Gastroesophageal sphincter (tissue), 4 donors: ENCODE measurements at regions not wholly inside any gene's neighbourhood (a gene's known extent, or its start where the extent isn't known, plus 50 kb on each side); places are given as distances from the start of the nearest gene placed in this dataset.

ENCODE experiments used
- ATAC-seq: fragments of 150-250 bp; one replicate; pipeline ENCODE4 v1.9.1; 2016; ENCODE audit warnings: mild to moderate bottlenecking, moderate library complexity
- H3K27ac ChIP-seq, 4 donors: fragments of 200-600 bp; sonication (generic) in 3 of 4; 1 replicate in 3 of 4; 2 replicates in 1 of 4; pipeline ENCODE4 v1.5.1; 2016 to 2019
- H3K27me3 ChIP-seq: fragments of 200-600 bp; sonication (generic); one replicate; pipeline ENCODE4 v1.5.1; 2019
- H3K36me3 ChIP-seq, 2 donors: fragments of 200-600 bp; sonication (generic); one replicate each; pipeline ENCODE4 v1.5.1; 2019; ENCODE audit warnings: control low read depth in 1 of 2
- H3K4me1 ChIP-seq, 3 donors: fragments of 200-600 bp; sonication (generic); 1 replicate in 2 of 3; 2 replicates in 1 of 3; pipeline ENCODE4 v1.5.1; 2016 to 2019; ENCODE audit warnings: control low read depth in 2 of 3
- H3K4me3 ChIP-seq, 2 donors: fragments of 200-600 bp; sonication (generic); one replicate each; pipeline ENCODE4 v1.5.1; 2019; ENCODE audit warnings: mild to moderate bottlenecking in 1 of 2, moderate library complexity in 1 of 2
- H3K9me3 ChIP-seq, 3 donors: fragments of 200-600 bp; sonication (generic); one replicate each; pipeline ENCODE4 v1.5.1; 2017 to 2019; ENCODE audit warnings: control low read depth in 2 of 3
- CTCF ChIP-seq, 4 experiments: fragments of 200-600 bp in 2 of 4; fragments of 450-650 bp in 2 of 4; sonication (generic) in 1 of 4; IDR thresholded peaks; one replicate each; pipeline ENCODE4 v1.5.1; 2017 to 2019; ENCODE audit warnings: antibody characterized with exemption in 4 of 4, mild to moderate bottlenecking in 2 of 4, moderate library complexity in 2 of 4
- EP300 ChIP-seq: sonication (generic); formaldehyde crosslinking; IDR thresholded peaks from one replicate; pipeline ENCODE4 v1.6.1; 2017; ENCODE audit warnings: antibody characterized with exemption, mild to moderate bottlenecking
- POLR2A ChIP-seq, 2 donors: fragments of 450-650 bp; IDR thresholded peaks; one replicate each; pipeline ENCODE4 v1.6.1; 2017; ENCODE audit warnings: antibody characterized with exemption in 2 of 2, mild to moderate bottlenecking in 2 of 2, moderate library complexity in 1 of 2
- POLR2AphosphoS5 ChIP-seq: sonication (generic); formaldehyde crosslinking; IDR thresholded peaks from one replicate; pipeline ENCODE4 v1.6.1; 2017; ENCODE audit warnings: antibody characterized with exemption
- WGBS, 2 donors: methylation state at CpG; one replicate each; pipeline ENCODE4 v1.1.5; 2018; ENCODE audit warnings: low coverage in 1 of 2; 5-methylcytosine and 5-hydroxymethylcytosine counted together

DNA sequence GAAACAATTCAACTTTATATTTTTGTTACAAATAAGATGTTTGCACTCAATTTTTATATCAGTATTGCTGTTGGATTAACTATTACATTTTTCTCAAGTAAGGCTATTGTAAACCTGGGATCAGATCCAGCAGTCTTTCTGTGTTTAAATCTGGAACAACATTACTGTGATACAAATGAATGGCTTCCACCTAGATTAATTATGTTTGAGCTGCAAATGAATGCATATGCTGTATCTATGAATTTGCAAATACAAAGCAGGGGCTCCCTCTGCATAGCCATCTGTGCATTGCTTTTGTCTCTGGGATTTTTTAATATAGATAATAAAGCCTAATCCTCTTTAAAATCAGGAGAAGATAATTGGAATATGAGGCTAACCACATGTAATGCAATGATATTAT, 69.8 kb upstream of the NEIL3 start:
- no peak overlapping the region for H3K27ac ChIP-seq
- no peaks in the 10 kb centered on the region for H3K36me3 ChIP-seq
- no peaks in the 10 kb centered on the region for H3K4me1 ChIP-seq
- no peak for TF ChIP-seq POLR2AphosphoS5
- no peak for TF ChIP-seq CTCF (IDR thresholded peaks at IDR 0.05)
- TF ChIP-seq EP300 = no peak
- TF ChIP-seq POLR2A (IDR thresholded peaks at IDR 0.05) = no peak
- H3K27me3 ChIP-seq = no peaks in the 10 kb centered on the region
- no peaks in the 10 kb centered on the region for H3K9me3 ChIP-seq
- no peak overlapping the region for H3K4me3 ChIP-seq
- no peak for ATAC-seq

DNA sequence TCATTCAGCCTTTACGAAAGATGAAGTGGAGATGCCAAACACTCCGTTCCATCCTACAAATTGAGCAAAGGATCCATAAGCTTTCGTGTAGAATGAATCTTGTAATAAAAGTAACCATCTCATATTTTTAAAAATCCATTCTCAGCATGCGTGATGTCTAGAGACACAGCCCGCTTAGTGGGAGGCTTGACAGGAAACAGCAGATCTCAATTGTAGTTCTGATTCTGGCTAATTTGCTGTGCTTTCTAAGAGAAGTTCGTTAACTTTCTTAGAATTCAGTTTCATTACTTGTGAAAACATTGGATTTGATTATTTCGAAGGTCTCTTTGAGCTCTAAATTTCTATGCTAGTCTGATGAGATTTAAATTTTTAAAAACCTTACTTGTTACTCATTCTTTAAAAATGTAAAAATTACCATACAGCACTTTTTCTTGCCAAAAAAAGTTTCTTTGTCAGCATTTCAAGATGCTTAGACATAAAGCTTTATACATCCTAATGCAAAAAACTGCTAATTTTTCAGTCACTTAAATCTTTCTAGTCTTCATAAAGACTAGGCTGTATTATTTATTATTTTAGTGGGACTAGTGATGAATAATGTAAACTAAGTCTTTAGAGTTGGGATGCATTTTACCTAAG, 66.9 kb upstream of the NEIL3 start:
- WGBS, 2 donors = 84% methylated on average over 7 of the region's 7 CpGs
- no peak for ATAC-seq
- H3K4me3 ChIP-seq = no peak overlapping the region

GRCh38 chr4:177246641-177247584, 62.8 kb upstream of the NEIL3 start:
- WGBS, 2 donors = 45 to 48% methylated on average over 8 to 10 of the region's 10 CpGs
- H3K4me1 ChIP-seq = peaks cover 0 to 13% (median 5%) of the 10 kb centered on the region in 3 donors
- ATAC-seq = no peak
- H3K27me3 ChIP-seq = no peaks in the 10 kb centered on the region
- TF ChIP-seq CTCF (IDR thresholded peaks at IDR 0.05) (no peak), POLR2AphosphoS5 (no peak), EP300 (no peak), POLR2A (IDR thresholded peaks at IDR 0.05) (no peak)
- H3K4me3 ChIP-seq = no peak overlapping the region
- H3K36me3 ChIP-seq = no peaks in the 10 kb centered on the region
- H3K27ac ChIP-seq = no peak overlapping the region
- no peaks in the 10 kb centered on the region for H3K9me3 ChIP-seq

More for the DNA sequence above, 66.9 kb upstream of the NEIL3 start:
- Histone ChIP-seq H3K27me3 (no peaks in the 10 kb centered on the region), H3K36me3 (no peaks in the 10 kb centered on the region), H3K27ac (no peak overlapping the region), H3K9me3 (no peaks in the 10 kb centered on the region), H3K4me1 (peaks cover 0 to 8% (median 0%) of the 10 kb centered on the region in 3 donors)
- no peak for TF ChIP-seq CTCF (IDR thresholded peaks at IDR 0.05)
- no peak for TF ChIP-seq EP300
- no peak for TF ChIP-seq POLR2A (IDR thresholded peaks at IDR 0.05)
- TF ChIP-seq POLR2AphosphoS5 = no peak

DNA sequence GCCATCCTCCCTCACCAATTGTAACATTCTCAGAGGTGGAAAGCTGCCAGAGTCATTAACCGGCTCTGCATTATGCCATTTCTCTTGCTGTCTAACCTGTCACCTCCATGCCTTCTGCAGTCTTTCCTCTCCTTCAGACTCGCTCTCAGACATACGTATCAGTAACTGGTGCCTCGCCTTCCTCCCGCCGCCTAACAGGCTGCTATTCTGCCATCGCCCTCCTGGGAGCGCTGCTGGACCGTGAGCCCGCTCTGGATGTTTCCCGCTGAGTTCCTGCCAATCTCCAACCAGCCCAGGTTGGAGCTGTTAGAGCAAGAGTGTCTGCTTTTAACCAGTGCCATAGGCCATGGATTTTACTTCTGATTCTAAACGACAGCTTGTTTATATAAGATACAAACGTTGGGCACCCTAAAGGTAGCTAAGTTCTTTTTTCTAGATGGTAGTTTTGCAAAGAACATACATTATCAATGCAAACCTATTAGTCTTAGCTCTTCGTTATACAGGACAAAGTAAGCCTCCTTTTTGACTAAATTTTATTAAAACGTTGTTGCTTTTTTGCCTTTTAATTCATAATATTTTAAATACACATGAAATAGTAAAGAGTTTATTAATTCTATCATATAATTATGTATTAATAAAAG, 59.5 kb upstream of the NEIL3 start:
- TF ChIP-seq CTCF (IDR thresholded peaks at IDR 0.05) = peak; percentile 22 to 80 (median 43)
- TF ChIP-seq POLR2A (IDR thresholded peaks at IDR 0.05) = no peak
- 14 to 33% methylated on average over 10 to 15 of the region's 15 CpGs for WGBS, 2 donors
- no peak overlapping the region for H3K4me3 ChIP-seq
- peaks cover 0 to 13% (median 5%) of the 10 kb centered on the region in 3 donors for H3K4me1 ChIP-seq
- H3K27ac ChIP-seq = no peak overlapping the region
- no peaks in the 10 kb centered on the region for H3K36me3 ChIP-seq
- no peaks in the 10 kb centered on the region for H3K27me3 ChIP-seq
- no peaks in the 10 kb centered on the region for H3K9me3 ChIP-seq
- peak; percentile 46 for ATAC-seq
